ENCODE measurements at regions not wholly inside any gene's neighbourhood (a gene's known extent, or its start where the extent isn't known, plus 50 kb on each side); places are given as distances from the start of the nearest gene placed in this dataset.

GRCh38 chr20:63091901-63092659 is 85.3 kb upstream of the BHLHE23 start:
- intact Hi-C loops (cut with DNase I): no loop called here
- peak; percentile 68 for DNase-seq (ENCODE audit: low spot score)

GRCh38 chr20:63090682-63091571 is 84.2 kb upstream of the BHLHE23 start:
- DNase-seq (ENCODE audit: low spot score): peak; percentile 50
- intact Hi-C loops (cut with DNase I): no loop called here

- intact Hi-C loops (cut with DNase I): no loop called here
- DNase-seq (ENCODE audit: low spot score): peak; percentile 39
Measured at GRCh38 chr20:63090052-63090451, 83.3 kb upstream of the BHLHE23 start.

GRCh38 chr20:63089051-63089907 is 82.5 kb upstream of the BHLHE23 start:
- intact Hi-C loops (cut with DNase I): no loop called here
- peak; percentile 63 for DNase-seq (ENCODE audit: low spot score)

GRCh38 chr20:63087872-63088680 is 81.3 kb upstream of the BHLHE23 start:
- intact Hi-C loops (cut with DNase I): no loop called here
- peak; percentile 43 for DNase-seq (ENCODE audit: low spot score)

GRCh38 chr20:63087236-63087871 is 80.6 kb upstream of the BHLHE23 start:
- intact Hi-C loops (cut with DNase I): no loop called here
- DNase-seq (ENCODE audit: low spot score): peak; percentile 22

GRCh38 chr20:63086421-63087235 is 79.9 kb upstream of the BHLHE23 start:
- peak; percentile 61 for DNase-seq (ENCODE audit: low spot score)
- intact Hi-C loops (cut with DNase I): no loop called here

- intact Hi-C loops (cut with DNase I): no loop called here
- peak; percentile 74 for DNase-seq (ENCODE audit: low spot score)
Measured at GRCh38 chr20:63085151-63085861, 78.5 kb upstream of the BHLHE23 start.

- intact Hi-C loops (cut with DNase I): no loop called here
- no peak for DNase-seq (ENCODE audit: low spot score)
Measured at GRCh38 chr20:63084563-63084927, 77.8 kb upstream of the BHLHE23 start.

GRCh38 chr20:63083831-63084562 is 77.2 kb upstream of the BHLHE23 start:
- DNase-seq (ENCODE audit: low spot score): no peak
- intact Hi-C loops (cut with DNase I): no loop called here

GRCh38 chr20:63082939-63083735 is 76.4 kb upstream of the BHLHE23 start:
- DNase-seq (ENCODE audit: low spot score): no peak
- intact Hi-C loops (cut with DNase I): no loop called here

- intact Hi-C loops (cut with DNase I): no loop called here
- DNase-seq (ENCODE audit: low spot score): no peak
Measured at GRCh38 chr20:63082308-63082938, 75.7 kb upstream of the BHLHE23 start.

- intact Hi-C loops (cut with DNase I): no loop called here
- DNase-seq (ENCODE audit: low spot score): no peak
Measured at GRCh38 chr20:63081831-63082230, 75.1 kb upstream of the BHLHE23 start.

GRCh38 chr20:63081351-63081750 is 74.6 kb upstream of the BHLHE23 start:
- intact Hi-C loops (cut with DNase I): no loop called here
- DNase-seq (ENCODE audit: low spot score): no peak

GRCh38 chr20:63080811-63081210 is 74.0 kb upstream of the BHLHE23 start:
- intact Hi-C loops (cut with DNase I): no loop called here

More at GRCh38 chr20:63080811-63081210, 74.0 kb upstream of the BHLHE23 start:
- no peak for DNase-seq (ENCODE audit: low spot score)
